ENCODE measurements at regions not wholly inside any gene's neighbourhood (a gene's known extent, or its start where the extent isn't known, plus 50 kb on each side); places are given as distances from the start of the nearest gene placed in this dataset.

GRCh38 chr15:25510146-25510545 is 71.3 kb upstream of the UBE3A start:
- H3K4me3 ChIP-seq (ENCODE audit: extremely low read depth in 1 of 4, insufficient read depth in 2 of 4, low read depth in 3 of 4, low read length in 4 of 4): no peak overlapping the region
- no peak overlapping the region for H2AK5ac ChIP-seq (ENCODE audit: low read depth, low read length)
- no peaks in the 10 kb centered on the region for H4K20me1 ChIP-seq (replicated peaks in 1 of 2; ENCODE audit: control insufficient read depth in 1 of 2, insufficient read depth in 2 of 2, low read length in 2 of 2)
- no peak overlapping the region for H3K27ac ChIP-seq (ENCODE audit: low read depth, low read length)
- peak overlapping the region; percentile 28; the same call in 1 of the 2 replicates for H3K18ac ChIP-seq (ENCODE audit: extremely low read depth, low read length)
- H2BK15ac ChIP-seq (ENCODE audit: low read length): no peak overlapping the region
- H3K4me2 ChIP-seq (ENCODE audit: insufficient read depth in 1 of 2, low read depth in 2 of 2, low read length in 2 of 2): no peak overlapping the region
- no peak overlapping the region for H3K23ac ChIP-seq (ENCODE audit: insufficient read length)
- no peak overlapping the region for H3K9ac ChIP-seq (replicated peaks in 1 of 4; ENCODE audit: extremely low read depth in 1 of 4, low read depth in 3 of 4, low read length in 3 of 4)
- WGBS, 2 experiments (ENCODE audit: extremely low coverage in 1 of 2, insufficient coverage in 1 of 2, insufficient read length in 1 of 2, insufficient replicate concordance in 2 of 2, low coverage in 1 of 2, low lambda C conversion rate in 2 of 2, missing lambda C conversion rate in 1 of 2): 87% methylated on average over 4 of the region's 4 CpGs; no CpG with 5 or more reads in 1 of the 2 experiments
- no peak overlapping the region for H3K4ac ChIP-seq (replicated peaks; ENCODE audit: insufficient read length, low read depth, low read length)
- H3K14ac ChIP-seq (ENCODE audit: insufficient read length): no peak overlapping the region
- peak overlapping the region; percentile 9 for H4K5ac ChIP-seq (ENCODE audit: insufficient read length, low read depth, low read length)
- H3K79me2 ChIP-seq (ENCODE audit: control insufficient read depth in 1 of 2, insufficient read depth in 2 of 2, low read length in 2 of 2): no peaks in the 10 kb centered on the region
- DNase-seq (ENCODE audit: low read depth in 1 of 2, low spot score in 2 of 2) (no peak), FAIRE-seq (no peak)
- no peak; the same call in 1 of the 2 replicates for TF ChIP-seq MAFK (IDR thresholded peaks at IDR 0.05; ENCODE audit: low read depth, low read length)
- TF ChIP-seq GABPA (IDR thresholded peaks at IDR 0.05; ENCODE audit: borderline replicate concordance, insufficient read depth, low read length): no peak
- peak; percentile 44; the same call in 1 of the 2 replicates for TF ChIP-seq BACH1 (IDR thresholded peaks at IDR 0.05; ENCODE audit: low read length)
- no peak for TF ChIP-seq PHF8 (conservative IDR thresholded peaks at IDR 0.05; ENCODE audit: low read depth, low read length)
- no peak overlapping the region for H2BK5ac ChIP-seq (ENCODE audit: low read depth, low read length)
- peaks cover 0 to 14% (median 4%) of the 10 kb centered on the region in 4 experiments; a peak in 5 of 7 replicates for H3K4me1 ChIP-seq (replicated peaks in 1 of 4; ENCODE audit: control insufficient read depth in 3 of 4, insufficient read depth in 4 of 4, low read length in 3 of 4)
- H2BK120ac ChIP-seq (replicated peaks; ENCODE audit: low read depth, low read length): no peak overlapping the region
- H3K23me2 ChIP-seq (ENCODE audit: low read depth, low read length): no peaks in the 10 kb centered on the region
- H3K36me3 ChIP-seq (ENCODE audit: control insufficient read depth in 2 of 4, insufficient read depth in 4 of 4, low read length in 3 of 4): no peaks in the 10 kb centered on the region
- POLR2A ChIA-PET (ENCODE audit: partially characterized antibody): no interaction called here
- no peak overlapping the region for H4K8ac ChIP-seq (ENCODE audit: extremely low read depth, insufficient read depth, low read length)
- H3K79me1 ChIP-seq (ENCODE audit: low read depth, low read length): no peaks in the 10 kb centered on the region
- CTCF ChIA-PET (ENCODE audit: partially characterized antibody): interaction anchor here (0.6 to 8.5 kb wide), 21 partner anchors 9 to 627 kb away, joined by 3 to 119 read pairs (median 3); no protein-coding TSS in a partner anchor
- no peaks in the 10 kb centered on the region for H3K27me3 ChIP-seq (replicated peaks in 1 of 4; ENCODE audit: control insufficient read depth in 3 of 4, extremely low read depth in 1 of 4, insufficient read depth in 3 of 4, low read length in 3 of 4)
- H2BK12ac ChIP-seq (ENCODE audit: low read depth, low read length): no peak overlapping the region; the same call in 1 of the 2 replicates
- H2BK20ac ChIP-seq (ENCODE audit: low read length): no peak overlapping the region
- H3K9me3 ChIP-seq (ENCODE audit: insufficient read depth in 2 of 2, low read depth in 1 of 2, low read length in 1 of 2): no peaks in the 10 kb centered on the region; a peak in 2 of 4 replicates
- no peak overlapping the region for H3K56ac ChIP-seq (replicated peaks; ENCODE audit: insufficient read length, low read depth, low read length)
- peak overlapping the region; percentile 36; the same call in 1 of the 2 replicates for H2AFZ ChIP-seq (ENCODE audit: low read length)
- H4K91ac ChIP-seq (replicated peaks; ENCODE audit: insufficient read length, low read length): peak overlapping the region; percentile 14
